ENCODE measurements at regions not wholly inside any gene's neighbourhood (a gene's known extent, or its start where the extent isn't known, plus 50 kb on each side); places are given as distances from the start of the nearest gene placed in this dataset.
A peak's percentile ranks its signal among the peaks of the same experiment; 100 is the strongest.

DNA sequence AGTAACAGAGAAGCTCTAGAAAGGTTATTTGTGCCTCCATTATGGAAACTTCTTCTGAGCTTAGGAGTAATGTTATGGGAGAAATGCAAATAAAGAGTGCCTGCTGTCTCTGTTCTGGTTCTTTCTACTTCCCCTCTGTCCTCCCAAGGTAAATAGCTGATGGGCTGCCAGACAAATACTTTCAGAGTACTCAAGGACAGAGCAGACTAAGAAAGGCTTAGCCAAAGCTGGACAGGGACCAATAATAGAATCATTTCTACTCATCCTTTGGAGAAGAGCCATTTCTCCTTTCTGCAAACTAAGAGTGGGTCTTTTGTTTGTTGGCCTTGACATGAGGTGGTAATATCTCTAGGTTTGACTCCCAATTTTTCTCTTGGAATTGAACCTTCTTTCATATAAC lies 136.1 kb downstream of the MID1IP1 start:
- DNase-seq (ENCODE audit: low spot score) (no peak), ATAC-seq (ENCODE audit: low FRiP score) (no peak)
- TF ChIP-seq, protein P1, sequence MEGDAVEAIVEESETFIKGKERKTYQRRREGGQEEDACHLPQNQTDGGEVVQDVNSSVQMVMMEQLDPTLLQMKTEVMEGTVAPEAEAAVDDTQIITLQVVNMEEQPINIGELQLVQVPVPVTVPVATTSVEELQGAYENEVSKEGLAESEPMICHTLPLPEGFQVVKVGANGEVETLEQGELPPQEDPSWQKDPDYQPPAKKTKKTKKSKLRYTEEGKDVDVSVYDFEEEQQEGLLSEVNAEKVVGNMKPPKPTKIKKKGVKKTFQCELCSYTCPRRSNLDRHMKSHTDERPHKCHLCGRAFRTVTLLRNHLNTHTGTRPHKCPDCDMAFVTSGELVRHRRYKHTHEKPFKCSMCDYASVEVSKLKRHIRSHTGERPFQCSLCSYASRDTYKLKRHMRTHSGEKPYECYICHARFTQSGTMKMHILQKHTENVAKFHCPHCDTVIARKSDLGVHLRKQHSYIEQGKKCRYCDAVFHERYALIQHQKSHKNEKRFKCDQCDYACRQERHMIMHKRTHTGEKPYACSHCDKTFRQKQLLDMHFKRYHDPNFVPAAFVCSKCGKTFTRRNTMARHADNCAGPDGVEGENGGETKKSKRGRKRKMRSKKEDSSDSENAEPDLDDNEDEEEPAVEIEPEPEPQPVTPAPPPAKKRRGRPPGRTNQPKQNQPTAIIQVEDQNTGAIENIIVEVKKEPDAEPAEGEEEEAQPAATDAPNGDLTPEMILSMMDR (IDR thresholded peaks at IDR 0.05), result no peak

DNA sequence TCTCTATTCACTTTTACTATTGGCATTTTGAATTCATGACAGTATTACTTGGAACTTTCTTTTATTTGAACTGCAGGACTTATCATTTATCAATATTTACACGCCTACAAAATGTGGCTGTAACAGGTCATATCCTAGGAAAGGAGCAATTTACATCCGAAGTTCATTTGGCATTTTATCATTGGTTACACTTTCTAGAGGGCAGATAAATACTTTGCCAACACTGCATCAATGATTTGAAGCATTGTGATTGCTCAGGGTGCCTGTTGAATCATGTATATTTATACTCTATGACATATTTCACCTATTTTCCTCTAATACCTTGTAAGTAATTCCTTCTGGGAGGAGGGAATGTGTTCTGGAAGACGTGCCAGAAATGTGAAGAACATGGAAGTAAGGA lies 136.7 kb downstream of the MID1IP1 start:
- DNase-seq (ENCODE audit: low spot score), result no peak
- TF ChIP-seq, protein P1 (IDR thresholded peaks at IDR 0.05), result no peak
- ATAC-seq (ENCODE audit: low FRiP score), result no peak

DNA sequence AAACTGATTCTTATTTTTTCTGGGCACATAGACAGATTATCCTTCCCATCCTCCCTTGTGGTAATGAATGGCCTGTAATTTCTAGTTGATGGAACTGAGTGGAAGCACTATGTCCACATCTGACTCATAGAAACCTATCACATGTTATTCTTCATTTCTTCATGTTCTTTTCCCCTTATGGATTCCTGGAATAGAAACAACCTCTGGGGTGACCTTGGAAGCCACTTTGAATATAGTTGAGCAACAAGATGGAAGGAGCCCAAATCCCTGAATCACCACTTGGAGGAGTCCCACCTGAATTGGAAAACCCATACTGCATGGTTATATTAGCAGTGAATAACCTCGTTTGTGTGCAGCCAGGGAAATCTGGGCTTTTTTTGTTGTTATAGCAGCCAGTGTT lies 137.8 kb downstream of the MID1IP1 start:
- ATAC-seq (ENCODE audit: low FRiP score) (peak; percentile 81), DNase-seq (ENCODE audit: low spot score) (no peak)
- TF ChIP-seq, protein P1 (IDR thresholded peaks at IDR 0.05), result no peak

DNA sequence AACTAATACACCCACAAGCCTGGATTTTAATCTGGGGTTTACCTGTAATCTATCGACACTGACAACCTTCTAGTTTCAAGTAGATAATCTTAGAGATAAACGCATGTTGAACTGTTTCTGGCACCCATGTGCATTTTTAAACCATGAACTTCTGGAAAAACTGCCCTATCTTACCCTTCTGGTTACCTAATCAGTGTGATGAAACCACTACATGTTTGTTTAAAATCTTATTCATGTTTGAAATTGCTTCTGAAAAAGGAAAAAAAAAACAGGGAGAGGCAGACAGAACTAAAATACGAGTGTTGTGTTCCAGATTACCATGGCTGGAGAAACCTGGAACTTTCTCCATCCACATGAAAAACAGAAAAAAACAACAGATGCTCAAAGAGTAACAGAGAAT lies 139.3 kb downstream of the MID1IP1 start:
- no peak for ATAC-seq (ENCODE audit: low FRiP score)
- TF ChIP-seq, protein P1 (IDR thresholded peaks at IDR 0.05), result no peak

DNA sequence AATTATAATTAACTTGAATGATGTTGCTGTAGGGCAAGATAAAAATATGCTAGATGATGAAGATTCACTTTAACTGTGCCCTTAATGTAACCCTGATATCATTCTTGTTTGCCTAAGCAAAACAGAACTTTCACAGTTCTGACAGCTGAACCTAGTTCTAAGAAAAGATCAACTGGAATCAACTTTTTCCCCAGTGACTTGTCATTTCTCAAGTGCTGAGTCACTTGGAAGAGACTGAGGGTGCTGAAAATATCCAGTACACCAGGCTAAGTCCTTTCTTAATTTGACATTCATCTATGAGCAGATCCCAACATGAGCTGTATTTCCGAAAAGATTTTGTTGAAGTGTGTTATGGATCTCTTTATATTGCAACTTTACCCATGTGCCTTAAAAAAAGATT lies 140.4 kb downstream of the MID1IP1 start:
- ATAC-seq (ENCODE audit: low FRiP score), result no peak
- TF ChIP-seq, protein P1 (IDR thresholded peaks at IDR 0.05), result no peak
- no peak for DNase-seq (ENCODE audit: low spot score)

More for the DNA sequence above, 139.3 kb downstream of the MID1IP1 start:
- no peak for DNase-seq (ENCODE audit: low spot score)

DNA sequence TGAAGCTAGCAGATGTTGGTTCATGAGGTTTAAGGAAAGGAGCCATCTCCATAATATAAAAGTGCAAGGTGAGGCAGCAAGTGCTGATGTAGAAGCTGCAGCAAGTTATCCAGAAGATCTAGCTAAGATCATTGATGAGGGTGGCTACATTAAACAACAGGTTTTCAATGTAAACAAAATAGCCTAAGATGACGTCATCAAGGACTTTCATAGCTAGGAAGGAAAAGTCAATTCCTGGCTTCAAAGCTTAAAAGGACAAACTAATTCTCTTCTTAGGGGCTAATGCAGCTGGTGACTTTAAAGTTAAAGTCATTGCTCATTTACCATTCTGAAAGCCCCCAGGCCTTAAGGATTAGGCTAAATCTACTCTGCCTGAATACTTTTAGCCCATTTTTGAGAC lies 141.9 kb downstream of the MID1IP1 start:
- TF ChIP-seq, protein P1 (IDR thresholded peaks at IDR 0.05), result no peak
- no peak for DNase-seq (ENCODE audit: low spot score)

DNA sequence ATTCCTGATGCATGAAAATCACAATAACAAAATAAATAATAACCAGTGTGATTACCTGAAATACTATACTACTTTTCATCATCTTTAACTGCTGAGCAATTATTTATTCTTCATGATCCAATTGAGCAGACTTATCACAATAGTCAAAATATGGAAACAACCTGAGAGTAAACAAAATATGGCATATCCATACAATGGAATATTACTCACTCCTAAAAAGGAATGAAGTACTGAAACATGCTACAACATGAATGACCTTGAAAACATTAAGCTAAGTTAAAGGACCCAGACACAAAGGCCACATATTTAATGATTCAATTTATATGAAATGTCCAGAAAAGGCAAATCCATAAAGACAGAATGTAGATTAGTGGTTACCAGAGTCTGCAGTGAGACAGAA lies 146.8 kb downstream of the MID1IP1 start:
- TF ChIP-seq, protein P1 (IDR thresholded peaks at IDR 0.05), result no peak
- DNase-seq (ENCODE audit: low spot score) (no peak), ATAC-seq (ENCODE audit: low FRiP score) (no peak)

More for the DNA sequence above, 141.9 kb downstream of the MID1IP1 start:
- no peak for ATAC-seq (ENCODE audit: low FRiP score)
